GM21529 (cell line): ENCODE measurements at regions not wholly inside any gene's neighbourhood (a gene's known extent, or its start where the extent isn't known, plus 50 kb on each side); places are given as distances from the start of the nearest gene placed in this dataset.
"Not testable (repeated sequence)": the region's sequence is repeated elsewhere in the genome, so short reads cannot be mapped to it uniquely, and the experiment has no call there.

Experiments used
- ATAC-seq: cut with Tn5 transposase; IDR thresholded peaks from one replicate; pipeline ENCODE4 v1.9.1; 2021; ENCODE audit not compliant: unreplicated experiment

DNA sequence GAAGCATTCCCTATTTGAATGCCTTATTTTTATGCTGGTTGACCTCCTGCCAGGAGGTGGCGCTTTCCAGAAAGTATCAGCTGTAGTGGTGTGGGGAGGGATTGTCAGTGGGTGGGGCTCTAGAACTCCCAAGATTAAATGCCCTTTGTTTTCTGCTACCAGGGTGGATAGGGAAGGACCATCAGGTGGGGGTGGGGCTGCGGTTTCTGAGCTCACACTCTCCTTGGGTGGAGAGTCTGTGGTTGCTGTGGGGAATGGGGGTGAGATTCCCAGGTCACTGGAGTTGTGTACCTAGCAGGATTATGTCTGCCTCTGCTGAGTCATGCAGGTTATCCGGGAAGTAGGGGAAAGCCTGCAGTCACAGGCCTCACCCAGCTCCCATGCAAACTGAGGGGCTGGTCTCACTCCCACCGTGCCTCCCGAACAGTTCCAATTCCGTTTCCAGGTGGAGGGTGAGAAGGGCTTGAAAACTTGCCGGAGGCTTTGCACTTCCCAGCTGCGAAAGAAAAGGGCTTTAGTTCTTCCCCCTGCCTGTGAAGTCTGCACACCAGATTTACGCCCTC lies 68.3 kb downstream of the ALG10B start:
- ATAC-seq: no peak

DNA sequence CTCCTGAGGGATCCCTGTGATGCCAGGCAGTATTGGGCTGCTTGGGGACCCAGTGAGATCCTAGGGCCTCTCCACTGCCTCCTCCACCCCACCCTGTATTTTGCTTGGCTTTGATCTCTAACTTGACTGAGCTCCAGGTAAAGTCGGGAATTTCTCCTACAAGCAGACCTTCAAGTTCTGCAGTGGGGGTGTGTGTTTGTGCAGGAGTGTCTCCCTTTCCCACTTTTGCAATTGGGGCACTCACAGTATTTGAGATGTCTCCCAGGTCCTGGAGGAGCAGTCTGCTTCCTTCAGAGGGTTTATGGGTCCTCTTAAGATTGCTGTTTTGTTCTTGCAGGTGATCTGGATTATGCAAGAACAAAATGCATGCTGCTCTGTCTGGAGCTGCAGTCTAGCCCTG lies 68.9 kb downstream of the ALG10B start:
- no peak for ATAC-seq

DNA sequence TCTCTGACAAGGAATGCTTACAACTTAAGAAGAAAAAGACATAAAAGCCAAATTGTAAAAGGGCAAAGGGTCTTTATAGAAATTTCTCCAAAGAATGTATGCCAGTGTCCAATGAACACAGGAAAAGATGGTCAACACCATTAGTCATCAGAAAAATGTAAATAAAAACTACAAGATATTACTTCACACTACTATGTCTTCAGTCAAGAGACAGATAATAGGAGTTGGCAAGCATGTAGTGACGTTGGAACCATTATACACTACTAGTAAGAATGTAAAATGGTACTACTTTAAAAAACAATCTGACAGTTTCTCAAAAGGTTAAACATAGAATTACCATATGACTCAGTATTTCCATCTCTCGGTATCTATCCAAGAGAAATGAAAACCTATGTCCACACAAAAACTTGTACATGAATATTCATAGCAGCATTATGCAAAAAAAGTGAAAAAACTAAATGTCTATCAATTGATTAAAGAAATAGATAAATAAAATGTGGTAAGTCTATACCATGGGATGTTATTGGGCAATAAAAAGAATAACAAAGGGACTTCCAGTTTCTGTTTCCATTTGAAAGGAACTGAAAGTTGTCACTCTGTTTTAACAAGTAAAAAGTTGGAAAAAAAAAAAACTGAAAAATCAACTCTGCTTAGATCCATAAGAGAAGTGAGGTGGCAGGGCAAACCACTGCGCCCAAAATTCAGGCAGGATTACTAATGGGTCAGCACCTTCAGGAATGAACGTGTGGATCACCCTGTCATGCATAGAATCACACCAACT lies 69.8 kb downstream of the ALG10B start:
- peak; percentile 60 for ATAC-seq

DNA sequence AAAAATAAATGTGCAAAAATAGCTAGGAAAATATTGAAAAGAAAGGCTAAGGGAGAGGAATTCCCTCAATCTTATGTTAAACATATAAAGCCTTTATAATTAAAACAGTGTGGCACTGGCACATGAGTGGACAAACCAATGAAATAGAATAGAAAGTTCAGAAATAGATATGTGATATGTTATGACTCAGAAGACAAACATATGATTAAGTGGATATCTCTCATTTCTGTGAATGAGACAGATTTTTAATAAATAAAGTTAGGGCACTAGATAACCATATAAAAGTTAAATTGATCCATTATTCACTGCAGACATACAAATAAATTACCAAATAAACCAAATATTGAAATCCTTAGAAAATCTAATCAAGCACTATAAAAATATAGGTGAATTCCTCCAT lies 73.0 kb downstream of the ALG10B start:
- no peak for ATAC-seq

DNA sequence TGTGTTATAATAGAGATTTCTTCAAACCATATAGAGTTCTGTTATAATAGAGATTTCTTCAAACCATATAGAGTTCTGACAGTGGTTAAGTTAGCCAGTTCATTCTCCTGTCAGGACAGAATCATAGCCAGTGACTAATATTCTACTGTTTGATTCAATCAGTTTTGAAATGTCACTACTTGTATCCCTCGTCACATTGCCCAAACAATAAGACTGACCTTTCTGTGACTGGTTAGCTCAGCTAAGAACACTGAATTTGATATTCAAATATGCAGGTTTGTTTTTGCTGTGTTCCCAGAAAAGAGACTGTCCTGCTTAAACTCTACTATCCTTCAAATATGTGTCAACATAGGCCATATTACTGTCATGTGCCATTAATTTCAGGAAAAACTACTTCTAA lies 74.4 kb downstream of the ALG10B start:
- ATAC-seq: no peak

DNA sequence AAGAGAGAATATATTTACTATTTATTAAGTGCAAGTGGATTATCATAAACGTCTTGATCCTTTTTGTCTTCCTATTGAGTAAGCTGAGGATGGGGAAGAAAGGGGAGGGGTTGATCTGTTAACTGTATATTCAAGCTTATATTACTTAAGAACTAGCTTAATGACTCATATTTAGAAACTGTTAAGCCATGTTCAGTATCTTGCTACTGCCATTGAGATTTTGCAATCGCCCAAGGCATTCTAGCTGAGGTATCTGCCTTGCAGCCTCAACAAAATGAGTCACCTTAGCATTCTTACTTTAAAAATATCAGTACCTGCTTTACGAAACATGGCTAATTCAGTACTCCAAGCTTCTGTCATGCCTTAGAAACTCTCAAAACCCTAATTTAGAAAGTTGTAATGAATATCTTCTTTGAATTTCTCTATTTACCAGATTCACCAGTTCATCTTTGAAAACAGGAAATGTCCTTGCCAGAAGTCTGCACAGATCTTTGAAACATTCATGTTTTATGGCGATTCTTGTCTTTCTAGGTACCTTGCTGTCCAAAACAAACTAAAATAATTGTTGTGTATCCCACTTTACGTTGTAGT lies 76.1 kb downstream of the ALG10B start:
- ATAC-seq: no peak

DNA sequence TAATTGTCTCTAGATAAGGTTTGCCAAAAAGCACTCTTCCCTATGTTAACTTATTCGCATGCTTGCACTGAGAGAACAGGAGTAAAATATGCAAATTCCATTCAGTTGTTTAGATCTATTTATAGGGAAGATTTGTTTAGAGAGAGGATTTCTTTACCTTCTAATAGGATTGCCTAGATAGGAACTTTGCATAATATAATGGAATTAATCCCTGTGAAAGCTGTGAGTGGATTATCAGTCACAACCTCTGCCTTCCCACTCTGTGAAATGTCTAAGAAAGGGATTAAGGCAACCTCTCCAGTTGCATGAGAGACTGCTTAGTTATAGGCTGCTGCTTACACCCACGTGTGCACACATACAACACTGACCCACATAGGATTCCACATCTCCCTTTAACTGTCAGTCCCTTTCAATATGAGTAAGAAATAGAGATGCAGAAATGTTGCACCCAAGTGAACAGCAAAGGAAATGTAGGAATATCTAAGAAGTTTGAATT lies 83.2 kb downstream of the ALG10B start:
- no peak for ATAC-seq

DNA sequence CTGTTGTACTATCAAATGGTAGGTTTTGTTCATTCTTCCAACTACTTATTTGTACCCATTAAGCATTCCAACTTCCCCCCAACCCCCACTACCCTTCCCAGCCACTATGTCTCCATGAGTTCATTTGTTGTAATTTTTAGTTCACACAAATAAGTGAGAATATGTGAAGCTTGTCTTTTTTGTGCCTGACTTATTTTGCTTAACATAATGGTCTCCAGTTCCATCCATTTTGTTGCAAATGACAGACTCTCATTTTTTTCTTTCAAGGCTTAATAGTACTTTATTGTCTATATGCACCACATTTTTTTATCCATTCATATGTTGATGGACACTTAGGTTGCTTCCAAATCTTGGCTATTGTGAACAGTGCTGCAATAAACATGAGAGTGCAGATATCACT lies 86.2 kb downstream of the ALG10B start:
- ATAC-seq: no peak

DNA sequence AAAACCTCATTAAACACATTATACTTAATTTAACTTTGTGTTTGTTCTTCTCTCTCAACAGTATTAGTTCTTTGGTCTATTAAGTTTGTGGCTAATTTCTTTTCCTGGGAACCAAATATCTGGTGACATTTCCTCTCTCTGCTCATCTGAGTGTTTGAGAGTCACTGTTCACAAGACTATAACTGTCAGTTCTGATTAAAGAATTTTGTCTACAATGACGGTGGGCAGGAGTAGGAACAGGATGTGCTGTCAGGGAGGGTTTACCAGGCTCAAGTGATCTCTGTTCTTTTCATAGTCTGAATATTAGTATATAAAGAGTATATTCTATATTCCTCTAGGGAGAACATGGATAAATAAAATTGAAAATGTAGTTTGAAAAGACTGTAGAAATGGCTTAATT lies 92.9 kb downstream of the ALG10B start:
- no peak for ATAC-seq

DNA sequence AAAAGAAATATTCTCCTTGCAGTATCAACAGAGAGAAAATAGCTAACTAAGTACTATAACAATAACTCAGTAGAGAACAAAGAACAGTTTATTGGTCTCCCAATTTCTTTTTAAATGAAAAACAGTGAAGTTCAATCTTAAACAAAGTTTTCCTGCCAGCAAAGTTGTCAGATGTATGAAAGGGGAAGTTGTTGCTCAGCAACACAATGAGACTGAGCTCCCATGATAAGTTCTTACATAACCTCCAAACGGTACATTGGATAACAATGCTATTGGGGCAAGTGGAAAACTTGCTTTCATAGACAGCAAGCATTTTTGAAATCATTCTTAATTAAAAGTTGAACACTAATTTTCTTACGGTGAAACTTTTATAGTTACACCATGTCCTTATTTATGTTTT lies 94.9 kb downstream of the ALG10B start:
- no peak for ATAC-seq

DNA sequence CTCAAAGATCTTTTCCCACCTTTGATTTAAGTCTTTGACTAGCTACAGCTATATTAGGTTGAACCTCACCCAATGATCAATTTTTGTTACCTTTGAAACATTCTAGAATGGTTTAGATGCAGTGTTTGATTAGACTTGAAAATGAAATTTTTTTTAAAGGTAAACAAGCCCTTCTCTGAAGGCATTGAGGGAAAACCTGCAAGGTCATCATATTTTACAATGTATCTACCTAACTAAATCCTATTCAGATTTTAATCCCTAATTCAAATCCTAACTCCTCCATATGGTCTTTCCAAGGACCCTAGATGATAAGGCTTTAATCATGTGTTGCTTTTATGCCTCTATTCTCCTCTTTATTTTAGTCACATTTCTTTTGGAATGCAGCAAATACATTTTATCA lies 95.4 kb downstream of the ALG10B start:
- no peak for ATAC-seq

DNA sequence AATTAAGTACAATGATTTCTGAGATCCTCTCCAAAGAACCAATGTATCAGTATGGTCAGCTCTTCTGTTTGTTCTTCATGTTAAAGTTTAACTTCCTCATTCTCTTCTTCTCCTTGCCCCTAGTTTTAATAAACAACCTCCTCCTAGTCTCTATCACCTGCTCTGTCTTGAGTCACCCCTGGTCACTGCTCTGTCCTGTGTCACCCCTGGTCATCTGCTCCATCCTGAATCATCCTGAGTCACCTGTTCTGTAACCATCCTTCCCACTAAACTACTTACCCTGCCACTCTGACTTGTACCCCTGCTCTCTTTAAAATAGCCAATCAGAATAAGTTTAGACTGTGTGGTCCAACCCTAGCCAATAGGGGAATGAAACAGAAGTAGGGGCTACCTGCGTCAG lies 100.5 kb downstream of the ALG10B start:
- ATAC-seq: no peak

DNA sequence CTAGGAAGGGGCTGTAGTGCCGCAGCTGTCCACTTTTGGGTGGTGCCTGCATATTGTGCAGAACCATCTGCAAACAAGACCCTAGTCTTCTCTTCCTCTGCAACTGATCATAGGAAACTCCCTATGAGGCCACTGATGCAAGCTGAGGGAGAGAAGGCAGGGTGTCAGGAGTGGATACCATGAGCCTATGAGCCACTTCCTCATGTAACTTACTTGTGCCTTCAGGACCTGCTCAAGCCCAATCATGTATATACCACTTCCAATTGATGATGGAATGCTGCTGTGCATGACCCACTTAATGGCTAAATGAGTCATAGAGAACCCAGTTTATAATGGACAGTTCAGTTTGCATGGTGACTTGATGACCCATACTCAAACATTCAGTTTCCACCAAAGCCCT lies 107.9 kb downstream of the ALG10B start:
- ATAC-seq: no peak

DNA sequence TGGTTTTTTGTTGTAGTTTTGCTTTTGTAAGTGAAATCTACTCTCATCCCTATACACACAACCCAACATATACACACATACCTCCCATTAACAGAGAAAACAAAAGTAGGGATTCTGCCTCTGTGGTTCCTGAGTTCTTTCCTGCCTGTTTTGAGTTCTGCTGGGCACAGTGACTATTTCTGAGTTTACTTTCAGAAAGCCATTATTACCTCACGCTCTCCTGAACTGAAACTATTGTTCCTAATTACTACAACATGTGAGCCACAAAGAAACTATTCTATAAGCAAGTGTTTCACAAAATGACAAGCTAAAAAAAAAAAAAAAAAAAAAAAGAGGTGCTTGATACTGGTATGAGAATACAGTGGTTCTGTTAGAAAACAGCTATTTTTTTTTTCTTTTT lies 110.9 kb downstream of the ALG10B start:
- ATAC-seq: no peak

DNA sequence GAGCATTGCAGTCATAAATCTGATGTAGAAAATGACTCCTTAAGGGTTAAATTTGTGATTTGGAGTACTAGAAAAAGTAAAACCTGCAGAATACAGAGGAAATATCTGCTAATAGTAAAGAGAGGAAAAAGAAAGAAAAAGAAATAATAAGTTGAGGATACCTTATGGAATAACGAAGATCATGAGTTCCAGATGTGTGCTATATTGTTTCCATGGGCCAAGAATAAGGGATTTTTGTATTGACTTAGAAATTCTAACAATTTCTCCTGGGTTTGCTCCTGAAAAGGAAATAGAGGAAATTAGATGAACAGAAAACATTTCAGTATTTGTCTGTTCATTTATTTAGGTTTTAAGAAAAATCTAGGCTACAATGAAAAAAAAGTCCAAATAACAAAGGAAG lies 115.3 kb downstream of the ALG10B start:
- ATAC-seq: no peak

DNA sequence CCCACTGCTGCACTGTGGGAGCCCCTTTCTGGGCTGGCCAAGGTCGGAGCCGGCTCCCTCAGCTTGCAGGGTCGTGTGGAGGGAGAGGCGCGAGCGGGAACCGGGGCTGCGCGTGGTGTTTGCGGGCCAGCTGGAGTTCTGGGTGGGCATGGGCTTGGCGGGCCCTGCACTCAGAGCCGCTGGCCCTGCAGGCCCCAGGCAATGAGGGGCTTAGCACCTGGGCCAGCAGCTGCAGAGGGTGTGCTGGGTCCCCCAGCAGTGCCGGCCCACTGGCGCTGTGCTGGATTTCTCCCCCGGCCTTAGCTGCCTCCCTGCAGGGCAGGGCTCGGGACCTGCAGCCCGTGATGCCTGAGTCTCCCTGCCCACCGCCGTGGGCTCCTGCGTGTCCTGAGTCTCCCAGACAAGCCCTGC lies 125.3 kb downstream of the ALG10B start:
- not testable (repeated sequence) for ATAC-seq

DNA sequence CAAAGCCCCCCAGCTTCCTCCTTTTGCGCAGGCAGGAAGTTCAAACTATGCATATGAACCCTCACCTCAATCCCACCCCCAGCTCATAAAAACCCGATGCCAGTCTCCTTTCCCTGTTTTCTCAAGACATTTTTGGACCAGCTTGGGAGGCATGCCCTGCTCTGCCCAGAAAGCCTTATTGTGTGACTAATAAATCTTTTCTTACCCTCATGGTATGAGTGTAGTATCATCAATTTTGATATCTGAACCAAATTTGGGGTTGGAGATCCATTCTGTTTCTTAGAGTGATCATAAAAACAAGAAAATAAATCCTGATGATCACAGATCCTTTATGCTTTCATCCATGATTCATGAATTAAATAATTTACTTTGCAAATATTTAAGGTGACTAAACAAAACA lies 128.5 kb downstream of the ALG10B start:
- no peak for ATAC-seq

DNA sequence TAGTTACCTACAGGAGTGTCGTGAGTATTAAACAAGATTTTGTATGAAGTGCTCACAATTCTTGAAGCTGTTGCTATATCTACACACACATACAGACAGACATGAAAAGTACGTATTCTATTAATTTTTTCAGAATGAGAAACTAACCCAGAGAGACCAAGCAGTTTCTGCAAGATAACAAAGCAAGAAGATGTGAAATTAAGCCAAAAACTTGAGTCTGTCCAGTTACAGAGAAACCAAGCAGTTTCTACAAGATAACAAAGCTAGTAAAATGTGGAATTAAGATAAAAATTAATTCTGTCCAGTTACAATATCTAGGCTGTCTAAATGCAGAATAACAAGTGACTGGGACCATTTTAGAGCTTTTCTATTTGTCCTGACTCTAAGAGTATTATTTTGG lies 132.4 kb downstream of the ALG10B start:
- ATAC-seq: no peak

DNA sequence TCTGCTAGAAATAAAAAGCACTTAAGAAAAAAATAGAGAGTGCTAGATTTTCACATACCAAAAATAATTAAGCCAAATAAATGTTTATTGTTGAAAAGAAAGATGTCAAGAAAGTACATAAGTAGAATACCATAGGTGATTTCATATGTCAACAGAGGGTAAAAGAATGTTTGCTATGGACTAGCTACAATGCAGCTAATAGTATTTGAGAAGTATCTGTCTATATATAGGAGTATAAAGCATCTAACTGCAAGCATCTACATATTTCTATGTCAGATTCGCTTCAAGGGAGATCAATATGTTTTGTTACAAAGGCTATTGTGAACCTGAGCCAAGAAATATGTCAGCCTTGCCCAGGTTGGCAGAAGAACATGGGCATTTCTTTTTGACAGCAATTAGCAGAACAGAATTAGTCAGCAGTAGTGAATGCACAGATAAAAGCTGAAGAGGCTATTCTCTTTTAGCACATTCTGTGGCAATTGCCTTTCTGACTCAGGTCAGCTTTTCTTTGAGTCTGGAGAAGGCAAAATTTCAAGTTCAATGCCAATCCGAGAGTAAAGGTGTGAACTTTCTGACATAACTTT lies 140.1 kb downstream of the ALG10B start:
- no peak for ATAC-seq

DNA sequence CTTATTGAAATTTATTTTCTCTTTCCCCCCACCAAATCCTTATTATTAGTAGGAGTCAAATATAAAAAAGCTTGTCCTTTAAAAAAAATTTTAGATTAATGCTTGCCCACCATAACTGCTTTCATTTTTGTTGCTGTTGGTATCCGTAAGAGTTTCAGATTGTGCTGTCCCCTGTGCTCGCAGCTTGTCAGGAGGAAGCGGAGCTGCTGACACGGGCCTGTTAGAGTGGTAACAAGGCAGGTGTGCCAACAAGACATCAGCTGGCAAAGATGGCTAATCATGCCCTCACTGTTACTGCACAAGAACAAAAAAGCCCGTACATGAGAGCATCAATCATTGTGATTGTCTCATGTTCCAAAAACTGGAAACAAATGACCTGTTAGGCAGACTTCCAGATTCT lies 148.4 kb downstream of the ALG10B start:
- ATAC-seq: no peak

DNA sequence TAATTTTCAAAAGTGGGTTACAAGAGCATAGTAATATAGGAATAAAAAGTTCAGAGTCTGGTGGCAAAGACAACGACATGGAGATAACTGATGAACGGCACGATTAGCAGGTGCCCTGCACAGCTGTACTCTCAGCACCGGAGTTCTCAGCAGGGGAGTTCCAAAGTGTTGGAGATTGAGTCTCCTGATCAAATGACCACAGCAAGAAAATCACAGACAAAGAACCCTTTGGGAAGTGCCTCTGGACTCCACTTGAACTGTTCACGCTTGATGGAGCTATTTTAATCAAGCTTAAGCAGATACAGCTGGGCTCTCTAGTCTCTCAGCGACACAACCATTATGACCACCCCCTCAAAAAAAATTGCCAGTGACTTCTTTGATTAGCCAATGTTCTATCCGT lies 153.1 kb downstream of the ALG10B start:
- ATAC-seq: no peak
